ENCODE measurements at regions not wholly inside any gene's neighbourhood (a gene's known extent, or its start where the extent isn't known, plus 50 kb on each side); places are given as distances from the start of the nearest gene placed in this dataset.

DNA sequence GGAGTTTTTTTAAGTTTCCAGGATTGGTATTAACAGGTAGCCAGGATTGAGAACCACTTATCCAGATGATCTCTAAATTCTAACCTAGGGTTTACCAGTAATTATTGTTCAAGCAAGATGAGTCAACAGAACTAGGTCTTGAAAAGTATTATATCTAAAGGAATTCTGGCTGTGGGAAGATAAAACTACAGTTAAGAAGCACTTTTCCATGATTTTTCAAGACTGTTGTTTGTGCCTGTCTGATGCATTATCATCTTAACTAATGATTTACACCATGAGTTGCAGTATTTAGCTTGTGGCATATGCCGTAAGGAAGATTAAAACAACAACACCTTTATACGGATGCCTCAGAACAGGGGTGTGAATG lies 142.2 kb upstream of the CCDC68 start:
- TF ChIP-seq EZH2 (IDR thresholded peaks at IDR 0.05; ENCODE audit: low read length) = no peak
- TF ChIP-seq, protein P1, sequence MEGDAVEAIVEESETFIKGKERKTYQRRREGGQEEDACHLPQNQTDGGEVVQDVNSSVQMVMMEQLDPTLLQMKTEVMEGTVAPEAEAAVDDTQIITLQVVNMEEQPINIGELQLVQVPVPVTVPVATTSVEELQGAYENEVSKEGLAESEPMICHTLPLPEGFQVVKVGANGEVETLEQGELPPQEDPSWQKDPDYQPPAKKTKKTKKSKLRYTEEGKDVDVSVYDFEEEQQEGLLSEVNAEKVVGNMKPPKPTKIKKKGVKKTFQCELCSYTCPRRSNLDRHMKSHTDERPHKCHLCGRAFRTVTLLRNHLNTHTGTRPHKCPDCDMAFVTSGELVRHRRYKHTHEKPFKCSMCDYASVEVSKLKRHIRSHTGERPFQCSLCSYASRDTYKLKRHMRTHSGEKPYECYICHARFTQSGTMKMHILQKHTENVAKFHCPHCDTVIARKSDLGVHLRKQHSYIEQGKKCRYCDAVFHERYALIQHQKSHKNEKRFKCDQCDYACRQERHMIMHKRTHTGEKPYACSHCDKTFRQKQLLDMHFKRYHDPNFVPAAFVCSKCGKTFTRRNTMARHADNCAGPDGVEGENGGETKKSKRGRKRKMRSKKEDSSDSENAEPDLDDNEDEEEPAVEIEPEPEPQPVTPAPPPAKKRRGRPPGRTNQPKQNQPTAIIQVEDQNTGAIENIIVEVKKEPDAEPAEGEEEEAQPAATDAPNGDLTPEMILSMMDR (optimal IDR thresholded peaks at IDR 0.05 in 1 of 3, IDR thresholded peaks at IDR 0.05 in 1 of 3, conservative IDR thresholded peaks at IDR 0.05 in 1 of 3; ENCODE audit: extremely low read depth in 1 of 3, insufficient read depth in 2 of 3, low read length in 3 of 3) = no peak
